ENCODE measurements at regions not wholly inside any gene's neighbourhood (a gene's known extent, or its start where the extent isn't known, plus 50 kb on each side); places are given as distances from the start of the nearest gene placed in this dataset.
A peak's percentile ranks its signal among the peaks of the same experiment; 100 is the strongest.

GRCh38 chr1:110787328-110788071 lies 85.4 kb upstream of the CD53 start:
- no peak for TF ChIP-seq POLR2A (IDR thresholded peaks at IDR 0.05; ENCODE audit: low read depth, low read length)
- TF ChIP-seq POLR2AphosphoS5 (IDR thresholded peaks at IDR 0.05; ENCODE audit: low read depth, low read length): peak; percentile 56; the same call in 1 of the 2 replicates
- TF ChIP-seq TAF1 (IDR thresholded peaks at IDR 0.05; ENCODE audit: borderline replicate concordance, low read depth, low read length): no peak
